HG03469 (cell line): ENCODE measurements at regions not wholly inside any gene's neighbourhood (a gene's known extent, or its start where the extent isn't known, plus 50 kb on each side); places are given as distances from the start of the nearest gene placed in this dataset.

ENCODE experiments used
- ATAC-seq: cut with Tn5 transposase; IDR thresholded peaks from one replicate; pipeline ENCODE4 v1.9.1; 2021; ENCODE audit warnings: mild to moderate bottlenecking, moderate library complexity, moderate number of reproducible peaks; ENCODE audit not compliant: unreplicated experiment

DNA sequence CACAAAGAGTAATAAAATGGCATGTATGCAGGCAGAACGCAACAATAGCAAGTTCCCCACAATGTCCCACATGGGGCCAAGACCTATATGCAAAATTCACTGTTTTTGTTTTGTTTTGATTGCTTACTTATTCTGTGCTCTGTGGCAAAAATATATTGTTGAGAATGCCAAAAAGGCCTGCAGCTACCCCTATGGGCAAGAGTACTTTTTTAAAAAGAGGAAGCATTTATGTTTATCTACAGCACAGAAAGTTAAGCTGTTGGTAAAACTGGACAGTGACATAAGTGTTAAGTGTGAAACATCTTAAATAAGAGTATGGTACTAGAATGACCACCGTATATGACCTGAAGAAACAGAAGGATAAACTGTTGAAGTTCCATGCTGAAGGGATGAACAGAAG lies 301.9 kb upstream of the ZC3H12C start:
- ATAC-seq: no peak

DNA sequence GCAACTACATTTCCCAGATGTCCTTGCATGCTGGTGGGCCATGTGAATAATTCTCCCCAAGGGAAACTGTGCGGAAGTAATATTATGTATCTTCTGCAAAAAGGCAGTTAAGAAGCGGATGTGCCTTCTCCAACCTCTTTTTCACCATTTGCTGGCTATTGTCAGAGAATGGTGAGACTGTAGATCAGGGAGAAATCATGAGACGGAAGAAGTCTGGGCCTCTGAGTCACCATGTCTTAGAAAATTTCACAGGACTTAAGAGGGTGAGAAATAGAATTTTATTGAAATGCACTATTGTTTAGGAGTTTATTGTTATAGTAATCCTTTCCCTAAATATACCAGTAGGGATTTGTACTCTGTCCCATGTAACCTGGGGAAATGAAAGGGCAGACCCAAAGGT lies 298.7 kb upstream of the ZC3H12C start:
- no peak for ATAC-seq

DNA sequence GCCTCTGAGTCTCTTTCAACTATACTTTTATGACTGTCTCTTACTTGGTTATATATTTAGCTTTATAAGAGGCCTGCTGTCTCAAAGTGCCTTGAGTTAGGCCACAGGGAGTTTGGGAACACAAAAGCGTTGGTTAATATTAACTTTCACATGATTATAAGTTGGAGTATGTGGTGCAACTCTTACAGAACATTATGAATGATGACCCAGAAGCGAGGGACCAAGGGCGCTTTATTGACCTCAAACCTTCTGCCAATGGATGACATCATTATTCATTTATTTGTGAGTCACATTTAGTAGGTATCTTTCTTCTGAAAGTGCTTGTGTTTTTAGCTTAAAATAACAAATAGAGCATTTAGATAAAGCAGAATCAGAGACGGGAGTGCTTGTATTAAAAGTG lies 298.0 kb upstream of the ZC3H12C start:
- ATAC-seq: no peak

DNA sequence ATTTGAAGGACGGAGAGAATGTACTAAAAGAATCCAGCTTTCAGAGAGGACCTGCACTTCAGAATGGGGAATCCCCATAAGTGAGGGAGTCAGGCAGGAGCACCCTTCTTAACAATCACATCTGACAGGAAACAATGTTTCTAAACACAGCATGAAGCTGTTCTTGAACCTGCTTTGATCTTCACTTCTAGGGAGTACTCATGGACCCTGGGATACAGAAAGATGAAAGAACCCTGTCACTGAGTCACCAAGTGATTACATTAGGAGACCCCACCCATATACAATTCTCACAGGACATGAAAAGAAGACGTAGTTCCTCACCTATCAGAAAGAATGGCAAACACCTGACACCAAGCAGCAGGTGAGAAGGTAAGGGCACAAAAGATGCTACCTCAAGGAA lies 296.9 kb upstream of the ZC3H12C start:
- ATAC-seq: no peak

DNA sequence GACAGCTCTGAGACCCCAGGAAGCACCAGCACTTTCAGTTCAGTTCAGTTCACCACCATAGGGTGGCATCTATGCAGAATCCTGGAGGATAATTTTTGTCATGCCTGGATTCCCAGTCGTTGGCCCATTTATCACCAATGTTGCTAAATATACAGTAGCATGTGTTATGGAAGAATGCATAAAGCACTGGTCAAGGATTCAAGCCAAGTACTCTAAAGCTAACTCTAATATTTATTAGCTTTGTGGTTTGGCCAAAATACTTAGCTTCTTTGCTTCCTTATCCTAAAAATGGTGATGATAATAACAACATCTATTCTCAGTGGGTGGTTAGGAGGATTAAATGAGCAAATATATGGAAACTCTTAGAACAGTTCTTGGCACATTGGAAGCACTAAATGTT lies 294.7 kb upstream of the ZC3H12C start:
- ATAC-seq: no peak

DNA sequence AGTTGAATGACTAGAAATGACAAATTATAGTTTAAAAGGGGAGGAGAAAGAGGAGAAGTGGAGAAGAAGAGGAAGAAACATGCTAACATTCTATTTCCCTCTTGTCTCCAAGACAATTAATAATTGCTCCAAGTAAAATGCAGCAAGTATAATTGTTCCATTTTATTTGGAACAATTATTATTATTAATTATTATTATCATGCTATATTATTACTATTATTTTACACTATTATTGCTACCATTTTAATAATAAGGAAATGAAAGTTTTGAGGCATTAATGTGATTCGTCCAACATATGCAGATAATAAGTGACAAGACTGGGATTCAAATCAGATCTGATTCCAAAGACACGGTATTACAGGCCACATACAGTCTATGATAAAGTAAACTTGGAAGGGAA lies 293.6 kb upstream of the ZC3H12C start:
- no peak for ATAC-seq

DNA sequence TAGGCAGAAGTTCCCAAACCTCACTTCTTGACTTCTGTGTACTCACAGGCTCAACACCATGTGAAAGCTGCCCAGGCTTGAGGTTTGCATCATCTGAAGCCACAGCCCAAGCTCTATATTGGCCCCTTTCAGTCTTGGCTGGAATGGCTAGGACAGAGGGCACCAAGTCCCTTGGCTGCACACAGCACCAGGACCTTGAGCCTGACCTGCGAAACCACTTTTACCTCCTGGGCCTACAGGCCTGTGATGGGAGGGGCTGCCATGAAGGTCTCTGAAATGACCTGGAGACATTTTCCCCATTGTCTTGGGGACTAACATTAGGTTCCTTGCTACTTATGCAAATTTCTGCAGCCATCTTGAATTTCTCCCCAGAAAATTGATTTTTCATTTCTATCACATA lies 288.3 kb upstream of the ZC3H12C start:
- no peak for ATAC-seq

DNA sequence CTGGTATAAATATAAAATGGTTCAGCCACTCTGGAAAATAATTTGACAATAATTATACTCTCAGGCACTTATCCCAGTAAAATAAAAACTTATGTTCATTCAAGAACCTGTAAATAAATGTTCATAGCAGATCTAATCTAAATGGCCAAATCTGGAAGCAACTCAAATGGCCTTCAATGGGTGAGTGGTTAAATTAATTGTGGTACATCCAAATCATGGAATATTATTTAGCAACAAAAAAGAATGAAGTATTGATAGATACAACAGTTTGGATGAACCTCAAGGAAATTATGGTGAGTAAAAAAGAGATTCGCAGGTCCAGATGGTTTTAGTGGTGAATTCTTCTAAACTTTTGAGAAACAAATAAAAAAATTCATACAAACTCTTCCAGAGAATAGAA lies 287.0 kb upstream of the ZC3H12C start:
- ATAC-seq: no peak

DNA sequence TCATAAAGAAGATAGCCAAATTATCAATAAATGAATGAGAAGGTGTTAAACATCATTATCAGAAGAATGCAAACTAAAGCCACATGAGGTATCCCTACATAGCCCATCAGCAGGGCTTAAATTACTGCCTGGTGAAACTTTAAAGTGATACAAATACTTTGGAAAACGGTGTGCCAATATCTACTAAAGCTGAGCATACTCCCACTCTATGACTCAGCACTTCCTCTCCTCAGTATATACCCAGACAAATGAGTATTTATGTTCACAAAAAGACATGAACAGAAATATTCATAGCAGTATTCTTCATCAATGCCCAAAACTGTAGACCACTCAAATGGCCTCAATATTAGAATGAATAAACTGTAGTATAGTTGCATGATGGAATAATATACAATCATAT lies 284.6 kb upstream of the ZC3H12C start:
- no peak for ATAC-seq

DNA sequence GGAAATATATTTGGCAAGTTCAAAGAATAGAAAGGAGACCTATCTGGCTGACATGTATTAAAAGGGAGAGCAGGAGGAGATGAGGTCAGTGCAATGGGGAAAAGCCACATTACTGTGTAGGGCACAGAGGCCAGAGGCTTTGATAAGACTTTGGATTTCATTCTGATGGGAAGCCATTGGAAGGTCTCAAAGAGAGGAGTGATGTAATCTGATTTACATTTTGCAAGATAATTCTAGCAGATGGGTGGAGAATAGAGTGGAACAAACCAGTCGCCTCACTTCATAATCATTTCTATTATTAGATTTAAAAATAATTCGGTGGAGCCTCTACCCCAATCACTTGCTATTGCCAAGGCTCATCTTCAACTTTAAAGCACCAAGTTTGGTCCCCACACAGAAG lies 278.4 kb upstream of the ZC3H12C start:
- no peak for ATAC-seq

DNA sequence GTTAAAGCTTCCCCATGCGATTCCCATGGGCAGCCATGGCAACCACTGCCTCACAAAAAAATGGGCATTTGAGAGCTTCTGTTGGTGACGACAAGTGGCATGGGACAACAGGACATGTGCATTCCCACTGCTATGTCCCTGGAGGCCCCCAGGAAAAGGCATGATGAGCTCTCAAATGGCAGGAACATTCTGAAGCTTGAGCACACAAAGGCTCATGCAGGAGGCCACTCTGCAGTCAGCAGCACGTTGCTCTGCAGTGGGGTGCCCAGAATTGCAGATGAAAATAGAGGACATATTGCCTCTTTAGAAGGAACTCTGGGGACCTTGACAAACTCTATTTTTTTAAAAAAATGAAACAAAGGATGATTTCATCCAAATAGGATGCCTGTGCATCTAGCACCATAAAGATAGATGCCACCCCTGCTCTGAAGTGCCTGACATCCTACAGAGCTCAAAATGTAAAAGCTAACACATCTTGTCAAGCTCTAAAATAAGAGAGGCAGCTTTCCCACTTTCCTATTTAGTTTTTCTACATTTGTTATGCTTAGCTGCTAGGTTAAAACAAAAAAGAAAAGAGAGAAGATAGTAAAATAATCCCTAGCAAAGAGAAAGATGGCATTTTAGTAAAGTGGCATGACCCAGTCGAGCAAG lies 277.6 kb upstream of the ZC3H12C start:
- no peak for ATAC-seq

DNA sequence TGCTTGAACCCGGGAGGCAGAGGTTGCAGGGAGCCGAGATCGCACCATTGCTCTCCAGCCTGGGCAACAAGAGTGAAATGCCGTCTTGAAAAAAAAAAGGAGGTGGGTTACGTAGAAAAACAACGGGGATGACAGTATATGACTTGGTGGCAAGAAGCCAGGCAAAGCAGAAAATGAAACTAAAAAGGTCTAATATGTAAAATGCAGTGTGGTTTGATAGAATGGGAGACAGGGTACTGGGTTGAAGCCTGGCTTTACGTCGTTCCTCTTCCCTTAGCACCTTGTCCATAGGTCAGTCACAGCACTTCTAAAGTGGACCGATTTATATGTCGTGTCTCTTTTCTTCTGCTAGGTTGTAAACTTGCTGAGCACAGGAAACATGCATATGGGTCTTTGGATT lies 274.9 kb upstream of the ZC3H12C start:
- ATAC-seq: no peak

DNA sequence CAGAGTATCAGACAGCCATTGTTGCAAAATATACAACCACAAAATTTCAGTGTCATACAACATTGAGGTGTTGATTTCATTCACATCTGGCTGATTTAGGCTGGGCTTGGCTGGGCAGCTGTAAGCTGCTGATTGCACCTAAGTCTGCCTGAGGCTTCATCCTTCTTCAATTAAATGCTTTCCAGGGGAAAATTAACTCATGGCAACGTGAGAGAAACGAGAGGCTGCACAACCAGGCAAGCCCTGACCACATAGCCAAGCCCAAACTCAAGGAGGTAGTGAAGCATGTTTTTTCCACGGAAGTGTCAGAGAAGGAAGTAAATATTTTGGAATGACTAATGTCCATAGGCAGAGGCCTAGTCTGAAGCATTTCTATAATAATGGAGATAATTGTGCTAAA lies 273.8 kb upstream of the ZC3H12C start:
- no peak for ATAC-seq

DNA sequence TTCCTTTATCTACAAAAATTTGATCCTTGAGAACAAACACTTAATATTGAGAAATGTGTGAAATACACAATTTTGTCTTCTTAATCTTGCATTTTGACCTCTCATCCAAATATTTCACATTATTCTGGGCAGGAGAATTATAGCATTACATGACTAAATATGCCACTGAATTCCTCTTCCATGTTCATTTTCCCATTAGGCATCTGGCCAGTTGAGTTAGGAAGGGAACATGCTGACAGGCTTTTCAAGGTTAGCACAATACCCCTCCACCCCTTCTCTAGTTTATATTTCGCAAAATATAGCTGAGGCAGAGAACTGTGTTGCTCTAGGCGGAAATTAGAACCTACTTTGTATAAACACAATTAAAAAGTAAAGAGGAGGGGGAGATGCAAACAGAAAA lies 271.7 kb upstream of the ZC3H12C start:
- no peak for ATAC-seq

DNA sequence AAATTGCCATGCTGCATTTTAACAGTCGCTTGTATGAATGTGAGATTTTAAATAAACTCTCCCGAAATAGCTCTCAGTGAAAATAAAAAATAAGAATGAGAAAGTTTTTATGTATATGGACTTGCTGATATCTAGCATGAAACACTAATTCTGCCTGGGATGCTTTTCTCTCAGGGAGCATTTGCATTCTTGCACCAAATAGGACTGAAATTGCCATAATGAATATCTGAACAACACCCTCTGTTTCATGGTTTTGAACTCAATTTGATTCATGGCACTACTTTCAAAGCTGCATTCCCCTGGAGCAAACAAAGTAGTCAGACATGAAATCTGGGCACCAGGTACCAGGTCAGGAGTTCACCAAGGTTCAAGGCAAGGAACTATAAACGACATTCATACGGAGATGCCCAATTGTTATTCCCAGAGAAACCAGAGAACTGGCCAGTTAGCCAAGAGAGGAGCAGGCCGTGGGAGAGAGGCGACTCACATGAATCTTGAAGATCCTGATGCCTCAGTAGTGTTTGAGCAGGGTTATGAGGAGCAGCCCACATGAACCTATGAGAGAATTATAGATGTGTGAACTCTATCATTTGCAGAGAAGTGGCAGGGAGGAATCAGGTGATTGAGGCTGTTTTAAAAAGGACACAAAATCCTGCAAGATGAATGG lies 270.6 kb upstream of the ZC3H12C start:
- ATAC-seq: no peak

DNA sequence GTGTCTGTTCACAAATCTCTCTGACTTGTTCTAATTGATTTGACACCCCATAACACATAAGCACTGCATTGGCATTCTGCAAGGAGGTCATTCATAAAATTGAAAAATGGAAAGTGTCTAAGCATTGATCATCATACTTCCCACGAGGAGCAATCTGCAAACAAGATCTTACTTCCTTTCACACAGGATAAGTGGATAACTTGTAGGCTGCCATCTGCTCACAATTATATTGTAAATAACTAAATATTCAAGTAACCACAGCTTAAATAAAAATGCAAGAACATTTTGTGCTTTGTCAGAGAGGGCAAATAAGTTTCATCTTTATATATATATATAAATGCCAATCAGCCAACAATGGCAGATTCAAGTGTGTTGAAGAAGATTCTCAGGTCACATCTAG lies 264.8 kb upstream of the ZC3H12C start:
- ATAC-seq: no peak

DNA sequence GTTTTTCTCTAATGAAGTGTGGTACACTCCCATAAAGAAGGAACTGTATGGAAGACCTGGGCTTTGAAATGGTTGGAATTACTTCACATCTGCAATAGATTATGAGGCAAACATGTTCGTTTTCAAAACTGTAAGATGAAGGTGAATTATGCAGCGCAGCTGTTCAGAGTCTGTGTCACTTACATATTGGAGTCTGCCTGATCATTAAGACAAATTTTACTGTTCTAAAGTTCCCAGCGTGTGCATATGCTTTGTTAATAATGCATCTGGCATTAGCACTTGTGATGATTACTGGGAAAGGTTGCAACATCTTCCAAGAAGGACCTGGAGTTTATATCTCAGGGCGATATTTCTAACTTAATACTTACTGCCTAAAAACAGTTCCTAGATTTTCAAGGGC lies 255.2 kb upstream of the ZC3H12C start:
- no peak for ATAC-seq

DNA sequence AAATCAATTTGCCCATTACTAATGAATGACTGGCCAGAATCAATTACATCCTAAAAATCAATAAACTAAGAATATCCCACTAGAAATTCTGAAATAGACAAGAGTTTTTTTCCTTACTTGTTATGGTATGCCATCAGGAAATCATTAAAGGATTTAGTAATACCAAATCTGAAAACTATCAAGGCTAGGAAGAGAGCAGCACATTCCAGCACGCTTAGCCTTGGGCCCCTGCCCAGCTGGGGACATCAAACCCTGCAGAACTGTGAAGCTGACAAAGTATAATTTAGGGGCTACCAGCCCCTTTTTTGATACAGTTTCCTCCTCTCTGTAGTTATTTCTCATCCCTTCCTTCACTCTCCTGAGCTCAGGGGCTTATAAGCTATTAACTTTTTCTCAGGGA lies 247.8 kb upstream of the ZC3H12C start:
- no peak for ATAC-seq

DNA sequence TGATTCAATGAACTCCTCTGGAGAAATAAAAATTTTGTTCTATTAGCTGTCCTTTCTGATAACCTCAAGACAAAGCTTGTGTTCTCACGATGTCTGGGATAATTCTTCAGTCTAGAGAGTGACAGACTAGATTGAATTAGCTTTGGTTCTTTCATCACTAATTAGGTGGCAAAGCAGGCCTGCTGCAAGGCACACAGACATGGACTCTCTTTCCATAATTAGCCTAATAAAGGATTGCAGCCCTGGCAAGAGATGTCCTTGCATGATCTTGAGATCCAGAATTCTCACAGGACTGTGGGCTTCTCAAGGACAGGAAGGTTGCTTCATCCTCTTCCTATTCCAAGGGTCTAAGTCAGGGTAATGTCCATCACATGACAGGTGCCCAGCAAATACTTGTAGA lies 245.6 kb upstream of the ZC3H12C start:
- ATAC-seq: no peak

DNA sequence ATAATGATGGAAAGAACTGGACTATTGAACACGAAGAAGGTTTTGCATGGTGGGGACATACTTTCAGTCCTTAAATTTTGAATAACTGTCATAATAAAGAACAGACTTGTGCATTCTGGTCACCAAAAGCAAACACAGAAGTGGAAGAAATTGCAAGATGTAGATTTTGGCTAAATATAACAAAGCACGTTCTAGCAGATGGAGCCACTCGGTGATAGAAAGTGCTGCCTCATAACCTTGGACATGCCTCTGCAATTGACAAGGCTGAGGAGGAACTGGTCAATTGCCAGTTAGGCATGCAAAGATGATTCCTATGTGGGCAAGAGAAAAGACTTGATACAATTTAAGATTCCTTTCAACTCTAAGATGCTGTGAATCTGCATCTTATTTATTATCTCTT lies 244.1 kb upstream of the ZC3H12C start:
- ATAC-seq: no peak

DNA sequence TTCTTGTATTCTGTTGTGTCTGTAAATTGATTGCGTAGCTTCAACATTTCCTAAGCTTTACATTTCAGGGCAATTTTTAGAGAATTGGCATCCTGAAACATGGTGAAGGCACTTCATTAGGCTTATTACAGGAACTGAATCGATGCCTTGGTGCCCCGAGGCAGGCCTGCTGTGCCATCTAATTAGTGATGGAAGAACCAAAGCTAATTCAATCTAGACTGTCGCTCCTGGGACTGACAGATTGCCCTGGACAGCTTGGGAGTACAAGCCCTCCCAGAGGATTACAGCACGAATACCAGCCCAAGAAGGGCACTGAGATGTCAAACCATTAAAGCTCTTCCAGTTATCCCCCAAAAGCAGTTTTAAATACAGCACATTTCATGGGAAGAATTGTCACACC lies 243.2 kb upstream of the ZC3H12C start:
- ATAC-seq: no peak

DNA sequence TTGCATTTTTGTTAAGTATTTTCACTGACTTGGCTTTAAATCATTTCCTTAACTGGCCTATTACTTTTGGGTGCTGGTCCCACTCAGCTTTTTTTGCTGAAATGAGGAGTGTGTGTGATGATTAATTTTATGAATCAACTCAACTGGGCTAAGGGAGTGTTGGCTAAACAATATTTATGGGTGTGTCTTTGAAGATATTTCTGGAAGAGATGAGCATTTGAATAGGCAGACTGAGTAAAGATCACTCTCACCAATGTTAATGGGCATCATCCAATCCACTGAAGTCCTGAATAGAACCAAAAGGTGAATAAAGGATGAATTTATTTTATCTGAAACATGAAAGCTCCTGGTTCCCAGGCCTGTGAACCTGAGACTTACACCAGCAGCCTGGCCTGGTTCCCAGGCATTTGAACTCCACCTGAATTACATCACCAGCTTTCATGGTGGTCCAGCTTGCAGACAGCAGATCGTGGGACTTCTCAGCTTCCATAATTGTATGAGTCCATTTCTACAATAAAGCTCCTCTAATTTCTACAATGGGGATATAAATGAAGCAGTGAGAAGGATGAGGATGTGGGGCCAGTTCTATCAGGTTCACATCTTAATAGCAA lies 241.3 kb upstream of the ZC3H12C start:
- no peak for ATAC-seq
